ENCODE measurements at regions not wholly inside any gene's neighbourhood (a gene's known extent, or its start where the extent isn't known, plus 50 kb on each side); places are given as distances from the start of the nearest gene placed in this dataset.

DNA sequence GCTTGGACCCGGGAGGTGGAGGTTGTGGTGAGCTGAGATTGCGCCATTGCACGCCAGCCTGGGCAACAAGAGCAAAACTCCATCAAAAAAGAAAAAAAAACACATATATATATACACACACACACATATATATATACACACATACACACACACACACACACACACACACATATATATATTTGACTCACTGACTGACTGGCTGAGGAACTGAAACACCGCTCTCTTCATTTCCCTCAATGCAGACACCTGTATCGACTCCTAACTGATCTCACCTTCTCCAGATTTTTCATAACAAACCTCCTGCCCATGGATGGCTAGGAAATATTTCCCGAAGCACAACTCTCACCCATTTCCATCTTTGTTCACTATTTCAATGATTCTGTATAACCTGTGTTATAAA is 140.7 kb upstream of the ANO3 start:
- Histone ChIP-seq H3K27me3 (no peaks in the 10 kb centered on the region), H3K36me3 (no peaks in the 10 kb centered on the region), H3K4me3 (no peak overlapping the region), H3K4me1 (no peaks in the 10 kb centered on the region), H3K27ac (no peak overlapping the region), H3K9me3 (no peaks in the 10 kb centered on the region)
- intact Hi-C loops (cut with DNase I): no loop called here
- TF ChIP-seq, protein P1, sequence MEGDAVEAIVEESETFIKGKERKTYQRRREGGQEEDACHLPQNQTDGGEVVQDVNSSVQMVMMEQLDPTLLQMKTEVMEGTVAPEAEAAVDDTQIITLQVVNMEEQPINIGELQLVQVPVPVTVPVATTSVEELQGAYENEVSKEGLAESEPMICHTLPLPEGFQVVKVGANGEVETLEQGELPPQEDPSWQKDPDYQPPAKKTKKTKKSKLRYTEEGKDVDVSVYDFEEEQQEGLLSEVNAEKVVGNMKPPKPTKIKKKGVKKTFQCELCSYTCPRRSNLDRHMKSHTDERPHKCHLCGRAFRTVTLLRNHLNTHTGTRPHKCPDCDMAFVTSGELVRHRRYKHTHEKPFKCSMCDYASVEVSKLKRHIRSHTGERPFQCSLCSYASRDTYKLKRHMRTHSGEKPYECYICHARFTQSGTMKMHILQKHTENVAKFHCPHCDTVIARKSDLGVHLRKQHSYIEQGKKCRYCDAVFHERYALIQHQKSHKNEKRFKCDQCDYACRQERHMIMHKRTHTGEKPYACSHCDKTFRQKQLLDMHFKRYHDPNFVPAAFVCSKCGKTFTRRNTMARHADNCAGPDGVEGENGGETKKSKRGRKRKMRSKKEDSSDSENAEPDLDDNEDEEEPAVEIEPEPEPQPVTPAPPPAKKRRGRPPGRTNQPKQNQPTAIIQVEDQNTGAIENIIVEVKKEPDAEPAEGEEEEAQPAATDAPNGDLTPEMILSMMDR (IDR thresholded peaks at IDR 0.05): no peak
- no peak for DNase-seq (ENCODE audit: low spot score in 2 of 2)

GRCh38 chr11:26193694-26194365 is 138.1 kb upstream of the ANO3 start:
- no peak overlapping the region for H3K4me3 ChIP-seq
- TF ChIP-seq, protein P1 (IDR thresholded peaks at IDR 0.05): no peak
- intact Hi-C loops (cut with DNase I): no loop called here
- no peaks in the 10 kb centered on the region for H3K4me1 ChIP-seq
- no peak for DNase-seq (ENCODE audit: low spot score in 2 of 2)
- H3K36me3 ChIP-seq: no peaks in the 10 kb centered on the region
- no peaks in the 10 kb centered on the region for H3K9me3 ChIP-seq
- no peak overlapping the region for H3K27ac ChIP-seq
- H3K27me3 ChIP-seq: no peaks in the 10 kb centered on the region

DNA sequence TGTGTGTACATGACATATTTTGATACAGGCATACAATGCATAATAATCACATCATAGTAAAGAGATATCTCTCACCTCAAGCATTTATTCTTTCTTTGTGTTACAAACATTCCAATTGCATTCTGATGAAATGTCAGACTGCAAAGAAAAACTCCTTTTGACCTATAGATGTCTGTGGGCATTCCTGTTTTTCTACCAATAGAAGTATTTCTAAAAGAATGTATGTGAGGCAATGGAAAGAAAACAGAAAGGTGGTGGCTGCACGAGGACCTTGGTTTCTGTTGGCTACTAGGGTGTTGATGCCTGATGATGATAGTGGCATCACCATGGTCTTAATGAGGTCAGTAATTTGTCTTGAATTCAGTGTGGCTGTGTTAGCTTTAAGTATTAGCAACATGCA is 137.0 kb upstream of the ANO3 start:
- Histone ChIP-seq H3K27ac (no peak overlapping the region), H3K9me3 (no peaks in the 10 kb centered on the region), H3K27me3 (no peaks in the 10 kb centered on the region), H3K4me3 (no peak overlapping the region), H3K4me1 (no peaks in the 10 kb centered on the region), H3K36me3 (no peaks in the 10 kb centered on the region)
- intact Hi-C loops (cut with DNase I): no loop called here
- TF ChIP-seq, protein P1 (IDR thresholded peaks at IDR 0.05): no peak
- DNase-seq (ENCODE audit: low spot score in 2 of 2): no peak

- Histone ChIP-seq H3K4me3 (no peak overlapping the region), H3K27me3 (no peaks in the 10 kb centered on the region), H3K36me3 (no peaks in the 10 kb centered on the region), H3K27ac (no peak overlapping the region), H3K4me1 (no peaks in the 10 kb centered on the region), H3K9me3 (no peaks in the 10 kb centered on the region)
- intact Hi-C loops (cut with DNase I): no loop called here
- TF ChIP-seq, protein P1 (IDR thresholded peaks at IDR 0.05): no peak
- DNase-seq (ENCODE audit: low spot score in 2 of 2): no peak
Observed at GRCh38 chr11:26198532-26199096, 133.3 kb upstream of the ANO3 start.

DNA sequence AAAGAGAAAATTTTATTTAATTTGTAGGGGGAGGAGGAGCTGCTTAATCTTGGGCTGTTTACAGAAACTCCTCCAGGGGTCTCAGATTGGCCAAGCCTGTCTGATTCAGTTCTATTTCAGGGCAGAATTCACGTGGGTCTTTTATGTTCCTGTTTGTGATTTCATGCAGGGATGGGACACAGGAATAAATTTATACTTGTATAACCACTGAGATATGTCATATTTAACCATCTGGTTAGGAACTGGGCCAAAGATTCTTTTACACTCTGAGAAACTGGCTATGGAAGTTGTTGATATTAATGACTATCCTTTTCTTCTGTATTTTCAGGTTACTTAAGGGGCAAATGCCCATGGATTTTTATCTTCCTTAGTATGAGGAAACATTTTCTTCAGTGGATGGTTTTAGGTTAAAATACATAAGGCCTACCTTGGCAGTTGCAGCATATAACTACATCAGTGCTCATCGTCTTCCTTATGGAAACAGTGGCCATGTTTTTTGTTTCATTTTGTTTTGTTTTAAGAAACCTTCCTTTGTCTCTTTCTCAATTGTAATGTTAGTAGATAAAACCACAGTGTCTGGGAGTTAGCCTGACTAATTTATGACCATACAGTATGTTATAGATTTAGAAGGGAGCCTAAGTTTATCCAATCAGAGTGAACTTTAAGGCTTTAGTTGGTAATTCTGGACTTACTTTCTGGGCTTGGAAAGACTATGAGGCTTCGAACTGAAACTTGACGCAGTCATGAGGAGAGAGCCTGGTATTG is 132.4 kb upstream of the ANO3 start:
- H3K27ac ChIP-seq: no peak overlapping the region
- H3K36me3 ChIP-seq: no peaks in the 10 kb centered on the region
- no peak overlapping the region for H3K4me3 ChIP-seq
- DNase-seq (ENCODE audit: low spot score in 2 of 2): no peak
- H3K4me1 ChIP-seq: no peaks in the 10 kb centered on the region
- H3K27me3 ChIP-seq: no peaks in the 10 kb centered on the region
- no peaks in the 10 kb centered on the region for H3K9me3 ChIP-seq
- TF ChIP-seq, protein P1 (IDR thresholded peaks at IDR 0.05): no peak
- intact Hi-C loops (cut with DNase I): no loop called here
